GM18861 (cell line): ENCODE measurements at regions not wholly inside any gene's neighbourhood (a gene's known extent, or its start where the extent isn't known, plus 50 kb on each side); places are given as distances from the start of the nearest gene placed in this dataset.

ENCODE experiments used
- ATAC-seq: cut with Tn5 transposase; IDR thresholded peaks from one replicate; pipeline ENCODE4 v1.9.1; 2021; ENCODE audit not compliant: unreplicated experiment

GRCh38 chr2:6054161-6054671 lies 362.0 kb downstream of the SOX11 start:
- no peak for ATAC-seq

- no peak for ATAC-seq
These were observed 368.9 kb downstream of the SOX11 start for GRCh38 chr2:6060992-6061663.

- no peak for ATAC-seq
These were observed 372.6 kb downstream of the SOX11 start for GRCh38 chr2:6064757-6065156.

- no peak for ATAC-seq
These were observed 373.5 kb downstream of the SOX11 start for GRCh38 chr2:6065703-6066102.

- no peak for ATAC-seq
These were observed 374.9 kb downstream of the SOX11 start for GRCh38 chr2:6067089-6067488.

GRCh38 chr2:6067806-6068205 lies 375.6 kb downstream of the SOX11 start:
- ATAC-seq = no peak

GRCh38 chr2:6068429-6068828 lies 376.2 kb downstream of the SOX11 start:
- no peak for ATAC-seq

GRCh38 chr2:6069381-6069780 lies 377.2 kb downstream of the SOX11 start:
- ATAC-seq = no peak

GRCh38 chr2:6071519-6071918 lies 379.3 kb downstream of the SOX11 start:
- no peak for ATAC-seq

- no peak for ATAC-seq
These were observed 380.1 kb downstream of the SOX11 start for GRCh38 chr2:6072276-6072675.

- no peak for ATAC-seq
These were observed 380.6 kb downstream of the SOX11 start for GRCh38 chr2:6072768-6073167.

- ATAC-seq = no peak
These were observed 381.3 kb downstream of the SOX11 start for GRCh38 chr2:6073191-6074088.

- ATAC-seq = no peak
These were observed 382.0 kb downstream of the SOX11 start for GRCh38 chr2:6074089-6074643.

- no peak for ATAC-seq
These were observed 385.4 kb downstream of the SOX11 start for GRCh38 chr2:6077585-6077984.

- ATAC-seq = no peak
These were observed 386.2 kb downstream of the SOX11 start for GRCh38 chr2:6078414-6078813.

GRCh38 chr2:6079405-6079804 lies 387.2 kb downstream of the SOX11 start:
- no peak for ATAC-seq

GRCh38 chr2:6080932-6081753 lies 389.0 kb downstream of the SOX11 start:
- no peak for ATAC-seq

- no peak for ATAC-seq
These were observed 389.9 kb downstream of the SOX11 start for GRCh38 chr2:6081955-6082624.

- no peak for ATAC-seq
These were observed 390.4 kb downstream of the SOX11 start for GRCh38 chr2:6082625-6083018.

- ATAC-seq = no peak
These were observed 391.0 kb downstream of the SOX11 start for GRCh38 chr2:6083136-6083535.
